GM12878 (cell line): ENCODE measurements at regions not wholly inside any gene's neighbourhood (a gene's known extent, or its start where the extent isn't known, plus 50 kb on each side); places are given as distances from the start of the nearest gene placed in this dataset.

Source experiments
- ATAC-seq: fragments of 200-7000 bp; cut with Tn5 transposase; 3 replicates; pipeline ENCODE4 v1.9.1; 2020; ENCODE audit warnings: mild to moderate bottlenecking, moderate library complexity
- BruUV-seq: library from RNA; stranded (reverse); fragments of 400-500 nt; replicated peaks from 2 replicates; lab custom pipeline; 2021; lab: Mats Ljungman, UMichigan
- CTCF ChIA-PET: fragments of 300-600 bp; sonication (Branson Sonifier 250); formaldehyde crosslinking; extraction: SDS; loops from one replicate; lab custom pipeline; 2021; ENCODE audit warnings: inconsistent platforms; lab: Yijun Ruan, JAX
- POLR2A ChIA-PET: fragments of 350-600 bp; formaldehyde crosslinking; extraction: SDS; loops from one replicate; lab custom pipeline; 2021; ENCODE audit warnings: inconsistent platforms; lab: Charles Lee
- RAD21 ChIA-PET: fragments of 300-600 bp; sonication (Branson Sonifier 250); formaldehyde crosslinking; loops from one replicate; lab custom pipeline; 2023; ENCODE audit warnings: antibody characterized with exemption; ENCODE audit not compliant: unreplicated experiment; lab: Charles Lee
- SMC1A ChIA-PET: fragments of 300-600 bp; sonication (Branson Sonifier 250); formaldehyde crosslinking; loops from one replicate; lab custom pipeline; 2023; ENCODE audit not compliant: unreplicated experiment, uncharacterized antibody; lab: Charles Lee
- DNase-seq: peaks from one replicate; pipeline ENCODE4 v3.0.0-alpha.2; 2011; ENCODE audit warnings: low read depth, low spot score
- FAIRE-seq: peaks from 3 replicates; lab custom pipeline; 2011; peaks lifted over from hg19 to GRCh38; lab: Jason Lieb, UNC
- H2AFZ ChIP-seq: 2 replicates; pipeline ENCODE4 v1.6.0; 2011; ENCODE audit warnings: low read depth, low read length, control low read depth; ENCODE audit not compliant: control insufficient read depth
- H3K27ac ChIP-seq: 2 replicates; pipeline ENCODE4 v1.5.1; 2011; ENCODE audit warnings: control low read depth; ENCODE audit not compliant: control insufficient read depth, insufficient read depth
- H3K27me3 ChIP-seq, 2 experiments: replicated peaks in 1 of 2; 2 replicates each; pipeline versions ENCODE4 v1.6.0 to v1.6.1; 2011; ENCODE audit warnings: low read length in 1 of 2; ENCODE audit not compliant: control insufficient read depth in 2 of 2, insufficient read depth in 2 of 2
- H3K36me3 ChIP-seq, 2 experiments: 2 replicates each; pipeline ENCODE4 v1.5.1; 2011; ENCODE audit warnings: low read length in 1 of 2; ENCODE audit not compliant: control insufficient read depth in 2 of 2, insufficient read depth in 2 of 2
- H3K4me1 ChIP-seq: 2 replicates; pipeline ENCODE4 v1.6.1; 2011; ENCODE audit warnings: mild to moderate bottlenecking, low read length, moderate library complexity, mixed read lengths; ENCODE audit not compliant: control insufficient read depth, insufficient read depth
- H3K4me2 ChIP-seq: 2 replicates; pipeline ENCODE4 v1.6.0; 2011; ENCODE audit warnings: control low read depth; ENCODE audit not compliant: control insufficient read depth, insufficient read depth
- H3K4me3 ChIP-seq: fragments of 200-600 bp; sonication (generic); 2 replicates; pipeline ENCODE4 v1.5.1; 2016
- H3K79me2 ChIP-seq: 2 replicates; pipeline ENCODE4 v1.6.0; 2011; ENCODE audit warnings: low read length; ENCODE audit not compliant: control insufficient read depth, insufficient read depth
- H3K9ac ChIP-seq: 2 replicates; pipeline ENCODE4 v1.8.0; 2011; ENCODE audit warnings: low read length, control low read depth, mixed read lengths; ENCODE audit not compliant: control insufficient read depth, insufficient read depth
- H3K9me3 ChIP-seq: replicated peaks from 3 replicates; pipeline ENCODE4 v1.5.1; 2011; ENCODE audit warnings: mild to moderate bottlenecking, low read length; ENCODE audit not compliant: control insufficient read depth, insufficient read depth
- H4K20me1 ChIP-seq: 2 replicates; pipeline ENCODE4 v1.6.0; 2011; ENCODE audit not compliant: control insufficient read depth, insufficient read depth
- BRCA1 ChIP-seq: IDR thresholded peaks from 2 replicates; pipeline ENCODE4 v1.6.1; 2011; ENCODE audit warnings: low read depth, low read length, improper control_type of control experiment
- CBX5 ChIP-seq: sonication (generic); IDR thresholded peaks from 2 replicates; pipeline ENCODE4 v1.6.1; 2016; ENCODE audit warnings: low read depth, moderate library complexity, mild to moderate bottlenecking, inconsistent platforms
- GABPA ChIP-seq: IDR thresholded peaks from 2 replicates; pipeline ENCODE4 v1.6.1; 2014; ENCODE audit warnings: antibody characterized with exemption, low read depth, mild to moderate bottlenecking, inconsistent platforms
- HSF1 ChIP-seq: fragments of 150-350 bp; IDR thresholded peaks from 2 replicates; pipeline ENCODE4 v1.6.1; 2014; ENCODE audit warnings: mild to moderate bottlenecking, low read depth, low read length
- MEF2A ChIP-seq: IDR thresholded peaks from 2 replicates; pipeline ENCODE4 v1.6.1; 2011; ENCODE audit warnings: low read depth, mild to moderate bottlenecking, low read length, moderate library complexity; ENCODE audit not compliant: insufficient read depth
- PML ChIP-seq: IDR thresholded peaks from 2 replicates; pipeline ENCODE4 v1.6.1; 2012; ENCODE audit warnings: low read length, inconsistent platforms
- RAD21 ChIP-seq: IDR thresholded peaks from 2 replicates; pipeline ENCODE4 v1.6.1; 2011; ENCODE audit warnings: mild to moderate bottlenecking, low read depth, low read length, moderate library complexity; ENCODE audit not compliant: insufficient read depth
- USF1 ChIP-seq: IDR thresholded peaks from 2 replicates; pipeline ENCODE4 v1.6.1; 2011; ENCODE audit warnings: borderline replicate concordance, low read depth, mild to moderate bottlenecking, moderate library complexity, mixed read lengths, low read length; ENCODE audit not compliant: insufficient read depth; ENCODE audit errors: extremely low read length
- USF2 ChIP-seq: IDR thresholded peaks from 2 replicates; pipeline ENCODE4 v1.6.1; 2011; ENCODE audit warnings: low read depth, low read length, improper control_type of control experiment, borderline replicate concordance
- YBX1 ChIP-seq: fragments of 450-650 bp; IDR thresholded peaks from 2 replicates; pipeline ENCODE4 v1.6.1; 2016; ENCODE audit warnings: antibody characterized with exemption
- WGBS: methylation state at CpG from one replicate; pipeline ENCODE4 v1.1.6; 2016; ENCODE audit warnings: low lambda C conversion rate; ENCODE audit not compliant: insufficient replicate concordance, insufficient coverage; ENCODE audit errors: missing lambda C conversion rate; 5-methylcytosine and 5-hydroxymethylcytosine counted together
- in situ Hi-C: fragments of 300-500 bp; cut with MboI; formaldehyde crosslinking; loops from 9 replicates; pipeline ENCODE4 v1.14.3; 2018; ENCODE audit warnings: mixed read lengths
- intact Hi-C: fragments of 100-400 bp; cut with micrococcal nuclease; formaldehyde crosslinking; loops from one replicate; pipeline ENCODE4 v1.14.2; 2022; ENCODE audit not compliant: unreplicated experiment

- WGBS, result 8% methylated on average over 2 of the region's 2 CpGs
- TF ChIP-seq CBX5, result no peak
- TF ChIP-seq USF2, result no peak
- no peak for TF ChIP-seq USF1
- TF ChIP-seq MEF2A, result no peak
- CTCF ChIA-PET, result interaction anchor here (1.8 kb wide), 1 partner anchor 16 kb away, joined by 5 read pairs; no protein-coding TSS in a partner anchor
- Histone ChIP-seq H3K36me3 (no peaks in the 10 kb centered on the region), H3K9ac (no peak overlapping the region), H3K79me2 (no peaks in the 10 kb centered on the region), H3K27me3 (no peaks in the 10 kb centered on the region), H2AFZ (no peak overlapping the region), H3K27ac (no peak overlapping the region), H3K4me3 (no peak overlapping the region), H3K4me2 (no peak overlapping the region), H4K20me1 (no peaks in the 10 kb centered on the region), H3K4me1 (no peaks in the 10 kb centered on the region), H3K9me3 (no peaks in the 10 kb centered on the region)
- RAD21 ChIA-PET, result no interaction called here
- intact Hi-C loops, result no loop called here
- DNase-seq (no peak), FAIRE-seq (no peak), ATAC-seq (no peak)
- in situ Hi-C loops, result no loop called here
- POLR2A ChIA-PET, result no interaction called here
- BruUV-seq, result no TSS peak
- SMC1A ChIA-PET, result no interaction called here
Observed at GRCh38 chr2:138831154-138831553, 51.0 kb upstream of the NXPH2 start.

GRCh38 chr2:138830547-138830946, 50.4 kb upstream of the NXPH2 start:
- Histone ChIP-seq H3K4me2 (no peak overlapping the region), H3K79me2 (no peaks in the 10 kb centered on the region), H3K4me3 (no peak overlapping the region), H3K9ac (no peak overlapping the region), H3K9me3 (no peaks in the 10 kb centered on the region), H3K27ac (no peak overlapping the region), H3K4me1 (no peaks in the 10 kb centered on the region), H3K36me3 (no peaks in the 10 kb centered on the region), H4K20me1 (no peaks in the 10 kb centered on the region), H2AFZ (no peak overlapping the region), H3K27me3 (no peaks in the 10 kb centered on the region)
- POLR2A ChIA-PET, result no interaction called here
- intact Hi-C loops (no loop called here), in situ Hi-C loops (no loop called here)
- SMC1A ChIA-PET, result no interaction called here
- DNase-seq (no peak), FAIRE-seq (no peak), ATAC-seq (no peak)
- no TSS peak for BruUV-seq
- 13% methylated on average over 2 of the region's 2 CpGs for WGBS
- RAD21 ChIA-PET, result interaction anchor here (0.8 to 1.1 kb wide), 2 partner anchors 743 to 883 kb away, joined by 3 read pairs; no protein-coding TSS in a partner anchor
- CTCF ChIA-PET, result interaction anchor here (2.0 kb wide), 1 partner anchor 919 kb away, joined by 11 read pairs; no protein-coding TSS in a partner anchor
- TF ChIP-seq GABPA, result no peak
- TF ChIP-seq RAD21, result no peak
- TF ChIP-seq BRCA1, result no peak
- TF ChIP-seq HSF1, result no peak
- TF ChIP-seq PML, result no peak
- TF ChIP-seq YBX1, result no peak
